MM.1S (cell line): ENCODE measurements at regions not wholly inside any gene's neighbourhood (a gene's known extent, or its start where the extent isn't known, plus 50 kb on each side); places are given as distances from the start of the nearest gene placed in this dataset.

Experiments
- CTCF ChIP-seq: fragments of 300-600 bp; sonication (generic); IDR thresholded peaks from 2 replicates; pipeline ENCODE4 v1.5.1; 2016; ENCODE audit warnings: antibody characterized with exemption, low read length, mixed read lengths
- EZH2 ChIP-seq: fragments of 300-600 bp; sonication (generic); optimal IDR thresholded peaks from 2 replicates; pipeline ENCODE3; 2017; ENCODE audit warnings: low read depth, mild to moderate bottlenecking, antibody characterized with exemption, low read length, mixed read lengths
- EZH2phosphoT487 ChIP-seq: fragments of 300-600 bp; sonication (generic); IDR thresholded peaks from 2 replicates; pipeline ENCODE4 v1.6.1; 2018; ENCODE audit warnings: antibody characterized with exemption, low read length

DNA sequence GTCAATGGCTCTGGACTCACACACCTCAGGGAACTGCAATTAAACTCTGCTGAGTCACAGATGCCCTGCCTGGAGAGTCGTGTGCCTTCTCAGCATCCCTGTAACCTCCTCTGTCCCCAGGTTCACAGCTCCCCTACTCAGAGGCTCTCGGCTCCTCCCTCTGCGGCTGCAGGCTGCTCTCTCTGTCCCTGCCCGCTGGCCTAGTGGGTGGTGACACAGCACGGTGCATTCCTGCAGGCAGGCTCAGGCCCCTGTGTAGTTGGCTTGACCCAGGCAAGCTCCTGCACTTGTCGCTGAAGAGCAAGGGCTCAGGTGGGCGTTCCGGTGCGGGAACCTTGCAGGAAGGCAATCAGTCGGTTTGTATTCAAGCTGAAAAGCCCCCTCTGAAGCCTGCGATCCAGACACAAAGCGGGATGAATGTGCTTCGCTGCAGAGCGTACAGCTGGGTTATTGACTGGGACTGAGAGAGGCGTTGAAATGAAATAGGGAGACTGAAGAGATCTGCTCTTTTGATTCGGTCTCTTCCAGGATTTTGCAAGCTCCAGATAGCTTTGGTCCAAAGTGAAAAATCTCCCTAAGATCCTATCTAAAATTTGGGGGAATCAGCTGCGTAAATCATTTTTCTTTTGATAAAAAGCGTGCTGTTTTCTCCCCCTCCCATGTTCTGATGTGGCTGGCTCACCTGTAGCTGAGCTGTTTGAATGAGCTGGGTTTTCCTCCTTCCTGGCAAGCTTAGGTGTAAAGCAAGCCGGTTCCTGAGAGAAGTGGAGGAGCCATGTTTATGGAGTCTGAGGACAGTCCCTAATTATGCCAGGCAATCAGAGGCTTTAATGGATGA lies 208.7 kb upstream of the PHYHIPL start:
- no peak for TF ChIP-seq CTCF
- no peak for TF ChIP-seq EZH2
- no peak for TF ChIP-seq EZH2phosphoT487
